ENCODE measurements at regions not wholly inside any gene's neighbourhood (a gene's known extent, or its start where the extent isn't known, plus 50 kb on each side); places are given as distances from the start of the nearest gene placed in this dataset.

- H3K4me3 ChIP-seq = no peak overlapping the region
- H3K9me3 ChIP-seq = no peaks in the 10 kb centered on the region
- intact Hi-C loops (cut with DNase I; ENCODE audit: low total_unique reads) = no loop called here
- H3K36me3 ChIP-seq = no peaks in the 10 kb centered on the region
- no peaks in the 10 kb centered on the region for H3K4me1 ChIP-seq
- TF ChIP-seq CTCF (IDR thresholded peaks at IDR 0.05) = no peak
- no peak for DNase-seq
- H3K27ac ChIP-seq = no peak overlapping the region
- no peaks in the 10 kb centered on the region for H3K27me3 ChIP-seq
Observed at GRCh38 chrX:46072791-46073190, 472.4 kb downstream of the ZNF674 start.

- TF ChIP-seq CTCF (IDR thresholded peaks at IDR 0.05) = no peak
- TF ChIP-seq POLR2A (IDR thresholded peaks at IDR 0.05) = no peak
- Histone ChIP-seq H3K9me3 (no peaks in the 10 kb centered on the region), H3K27ac (no peak overlapping the region), H3K4me3 (no peak overlapping the region), H3K4me1 (no peaks in the 10 kb centered on the region), H3K27me3 (no peaks in the 10 kb centered on the region), H3K36me3 (no peaks in the 10 kb centered on the region)
- DNase-seq = no peak
- intact Hi-C loops (cut with DNase I; ENCODE audit: low total_unique reads) = no loop called here
Observed at GRCh38 chrX:46072372-46072771, 472.8 kb downstream of the ZNF674 start.

DNA sequence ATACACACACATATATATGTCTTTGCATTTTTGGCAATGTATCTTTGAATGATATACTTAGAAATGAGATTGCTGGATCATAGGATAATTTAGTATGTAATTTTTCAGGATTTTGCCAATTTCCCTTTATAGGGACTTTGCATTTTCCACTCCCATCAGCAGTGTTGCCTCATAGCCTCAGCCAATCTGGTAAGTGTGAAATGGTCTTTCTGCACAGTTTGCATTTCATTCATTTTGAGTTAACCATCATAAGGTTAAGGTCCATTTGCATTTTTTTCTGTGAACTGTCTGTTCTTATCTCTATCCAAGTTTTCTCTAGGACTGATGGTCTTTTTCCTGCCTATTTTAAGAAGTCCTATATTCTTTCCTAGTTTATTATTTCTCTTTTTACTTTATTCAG, 474.8 kb downstream of the ZNF674 start:
- intact Hi-C loops (cut with DNase I; ENCODE audit: low total_unique reads) = no loop called here
- no peaks in the 10 kb centered on the region for H3K4me1 ChIP-seq
- no peak overlapping the region for H3K4me3 ChIP-seq
- no peaks in the 10 kb centered on the region for H3K36me3 ChIP-seq
- no peaks in the 10 kb centered on the region for H3K9me3 ChIP-seq
- no peak for DNase-seq
- no peak for TF ChIP-seq POLR2A (IDR thresholded peaks at IDR 0.05)
- TF ChIP-seq CTCF (IDR thresholded peaks at IDR 0.05) = no peak
- no peak overlapping the region for H3K27ac ChIP-seq
- no peaks in the 10 kb centered on the region for H3K27me3 ChIP-seq

- H3K36me3 ChIP-seq = no peaks in the 10 kb centered on the region
- no peaks in the 10 kb centered on the region for H3K9me3 ChIP-seq
- intact Hi-C loops (cut with DNase I; ENCODE audit: low total_unique reads) = no loop called here
- no peak overlapping the region for H3K4me3 ChIP-seq
- no peak for DNase-seq
- no peak overlapping the region for H3K27ac ChIP-seq
- no peaks in the 10 kb centered on the region for H3K4me1 ChIP-seq
- no peak for TF ChIP-seq CTCF (IDR thresholded peaks at IDR 0.05)
- TF ChIP-seq POLR2A (IDR thresholded peaks at IDR 0.05) = no peak
- H3K27me3 ChIP-seq = no peaks in the 10 kb centered on the region
Observed at GRCh38 chrX:46059316-46059715, 485.9 kb downstream of the ZNF674 start.

GRCh38 chrX:46044486-46044885, 500.7 kb downstream of the ZNF674 start:
- intact Hi-C loops (cut with DNase I; ENCODE audit: low total_unique reads) = no loop called here
- Histone ChIP-seq H3K36me3 (no peaks in the 10 kb centered on the region), H3K9me3 (peaks cover 0 to 5% of the 10 kb centered on the region in 2 donors), H3K4me1 (no peaks in the 10 kb centered on the region), H3K27me3 (no peaks in the 10 kb centered on the region), H3K27ac (no peak overlapping the region), H3K4me3 (no peak overlapping the region)
- no peak for DNase-seq
- no peak for TF ChIP-seq CTCF (IDR thresholded peaks at IDR 0.05)
- no peak for TF ChIP-seq POLR2A (IDR thresholded peaks at IDR 0.05)
